HepG2 (cell line): ENCODE measurements at regions not wholly inside any gene's neighbourhood (a gene's known extent, or its start where the extent isn't known, plus 50 kb on each side); places are given as distances from the start of the nearest gene placed in this dataset.

Experiments
- ATAC-seq: fragments of 200-7000 bp; cut with Tn5 transposase; 3 replicates; pipeline ENCODE4 v1.9.1; 2020; ENCODE audit warnings: mild to moderate bottlenecking, moderate library complexity
- BruUV-seq: library from RNA; stranded (reverse); fragments of 400-500 nt; replicated peaks from 2 replicates; lab custom pipeline; 2021; lab: Mats Ljungman, UMichigan
- CTCF ChIA-PET: fragments of 300-600 bp; formaldehyde crosslinking; extraction: SDS; loops from one replicate; lab custom pipeline; 2021; ENCODE audit warnings: low total read pairs, inconsistent platforms, low intra/inter-chr PET ratio; lab: Yijun Ruan, JAX
- POLR2A ChIA-PET: fragments of 350-600 bp; sonication (Branson Sonifier 250); formaldehyde crosslinking; loops from one replicate; lab custom pipeline; 2020; ENCODE audit warnings: antibody characterized with exemption, inconsistent platforms; lab: Yijun Ruan, JAX
- DNase-seq: peaks from one replicate; pipeline ENCODE4 v3.0.0-alpha.2; 2015; ENCODE audit warnings: low spot score
- FAIRE-seq: peaks from 3 replicates; lab custom pipeline; 2011; peaks lifted over from hg19 to GRCh38; lab: Jason Lieb, UNC
- H2AFZ ChIP-seq: one replicate; pipeline ENCODE4 v1.6.1; 2011; ENCODE audit warnings: low read length, inconsistent platforms
- H3K27ac ChIP-seq: fragments of 300-600 bp; 3 replicates; pipeline ENCODE4 v1.8.0; 2011; ENCODE audit warnings: mixed run types, mild to moderate bottlenecking, mixed read lengths, low read length, inconsistent platforms; ENCODE audit not compliant: insufficient read depth; ENCODE audit errors: extremely low read length
- H3K27me3 ChIP-seq, 2 experiments: fragments of 200-600 bp in 1 of 2; 2 replicates in 1 of 2; 3 replicates in 1 of 2; pipeline versions ENCODE4 v1.6.0 to v1.8.0; 2011; ENCODE audit warnings: low read length in 2 of 2, mild to moderate bottlenecking in 2 of 2, moderate library complexity in 2 of 2, inconsistent platforms in 1 of 2; ENCODE audit not compliant: insufficient read depth in 2 of 2, control insufficient read depth in 1 of 2
- H3K36me3 ChIP-seq, 2 experiments: fragments of 200-600 bp in 1 of 2; replicated peaks in 1 of 2; 2 replicates in 1 of 2; 3 replicates in 1 of 2; pipeline versions ENCODE4 v1.5.1 to v1.8.0; 2011; ENCODE audit warnings: low read length in 2 of 2, inconsistent platforms in 1 of 2; ENCODE audit not compliant: insufficient read depth in 2 of 2, control insufficient read depth in 1 of 2
- H3K4me1 ChIP-seq: 2 replicates; pipeline ENCODE4 v1.5.1; 2012; ENCODE audit warnings: low read length, inconsistent platforms; ENCODE audit not compliant: insufficient read depth
- H3K4me2 ChIP-seq: 2 replicates; pipeline ENCODE4 v1.6.0; 2011; ENCODE audit warnings: low read depth, low read length, inconsistent platforms
- H3K4me3 ChIP-seq, 3 experiments: fragments of 200-600 bp in 1 of 3; sonication (generic), shearing (Covaris generic) in 1 of 3; replicated peaks in 1 of 3; 2 replicates each; pipeline ENCODE4 v1.5.1; 2011 to 2016; ENCODE audit warnings: low read length in 3 of 3, inconsistent platforms in 2 of 3, low read depth in 2 of 3, mild to moderate bottlenecking in 2 of 3, control low read depth in 1 of 3, mixed read lengths in 1 of 3; ENCODE audit not compliant: insufficient read depth in 1 of 3
- H3K79me2 ChIP-seq: one replicate; pipeline ENCODE4 v1.6.1; 2011; ENCODE audit warnings: low read length, inconsistent platforms; ENCODE audit not compliant: insufficient read depth
- H3K9ac ChIP-seq: 2 replicates; pipeline ENCODE4 v1.6.0; 2011; ENCODE audit warnings: mild to moderate bottlenecking, low read depth, low read length, inconsistent platforms; ENCODE audit not compliant: insufficient read depth
- H3K9me3 ChIP-seq: 2 replicates; pipeline ENCODE4 v1.5.1; 2012; ENCODE audit warnings: mild to moderate bottlenecking, low read length
- H4K20me1 ChIP-seq: 2 replicates; pipeline ENCODE4 v1.6.0; 2011; ENCODE audit warnings: inconsistent platforms, mild to moderate bottlenecking, low read length, moderate library complexity; ENCODE audit not compliant: insufficient read depth
- CBFB ChIP-seq: sonication (generic); formaldehyde crosslinking; IDR thresholded peaks from 2 replicates; pipeline ENCODE4 v1.4.0; 2020; ENCODE audit warnings: missing genetic modification reagents
- HMG20B ChIP-seq: conservative IDR thresholded peaks from 2 replicates; pipeline ENCODE4 v1.6.1; 2016; ENCODE audit warnings: missing genetic modification reagents, missing compliant biosample characterization
- HNRNPK ChIP-seq: fragments of 200-400 bp; formaldehyde crosslinking; IDR thresholded peaks from 2 replicates; pipeline ENCODE4 v1.6.1; 2018; ENCODE audit warnings: low read length, low read depth, moderate library complexity, mild to moderate bottlenecking; ENCODE audit not compliant: poor library complexity, severe bottlenecking
- NKX3-1 ChIP-seq: sonication (generic); formaldehyde crosslinking; IDR thresholded peaks from 2 replicates; pipeline ENCODE4 v1.5.0; 2020; ENCODE audit warnings: missing genetic modification reagents
- THYN1 ChIP-seq: sonication (generic); formaldehyde crosslinking; IDR thresholded peaks from 2 replicates; pipeline ENCODE4 v1.8.1; 2023; ENCODE audit warnings: low read depth, mild to moderate bottlenecking, moderate library complexity, missing genetic modification reagents, borderline replicate concordance
- ZNF451 ChIP-seq: sonication (generic); formaldehyde crosslinking; IDR thresholded peaks from 2 replicates; pipeline ENCODE4 v1.5.0; 2020; ENCODE audit warnings: mild to moderate bottlenecking, missing genetic modification reagents
- ZNF567 ChIP-seq: sonication (generic); formaldehyde crosslinking; IDR thresholded peaks from 2 replicates; pipeline ENCODE4 v1.8.1; 2023; ENCODE audit warnings: mild to moderate bottlenecking, missing genetic modification reagents, borderline replicate concordance
- ZNF598 ChIP-seq: sonication (generic); formaldehyde crosslinking; IDR thresholded peaks from 2 replicates; pipeline ENCODE4 v1.5.1; 2020; ENCODE audit warnings: mild to moderate bottlenecking, missing genetic modification reagents, borderline replicate concordance
- ZNF703 ChIP-seq: sonication (generic); formaldehyde crosslinking; IDR thresholded peaks from 2 replicates; pipeline ENCODE4 v1.5.1; 2020; ENCODE audit warnings: missing genetic modification reagents, mild to moderate bottlenecking, moderate library complexity, borderline replicate concordance
- WGBS: methylation state at CpG from one replicate; pipeline ENCODE4 v1.1.6; 2017; ENCODE audit warnings: low lambda C conversion rate; 5-methylcytosine and 5-hydroxymethylcytosine counted together
- in situ Hi-C: cut with HindIII; loops from 2 replicates; pipeline ENCODE4 v1.10.0; 2017; ENCODE audit warnings: low pct_unique_long_range_greater_than_20kb; ENCODE audit not compliant: extremely low pct_ligation_motif_present
- intact Hi-C: fragments of 100-400 bp; cut with micrococcal nuclease; formaldehyde crosslinking; loops from one replicate; pipeline ENCODE4 v1.10.0; 2022; ENCODE audit not compliant: unreplicated experiment
- TF ChIP-seq, protein P1 (sequence below): sonication (generic); formaldehyde crosslinking; IDR thresholded peaks from 2 replicates; pipeline ENCODE4 v1.5.1; 2020; ENCODE audit warnings: mild to moderate bottlenecking, missing genetic modification reagents, moderate library complexity
- TF ChIP-seq, protein P2 (sequence below): sonication (generic); formaldehyde crosslinking; IDR thresholded peaks from 2 replicates; pipeline ENCODE4 v1.4.0; 2020; ENCODE audit warnings: missing genetic modification reagents
- TF ChIP-seq, protein P3 (sequence below): sonication (generic); formaldehyde crosslinking; IDR thresholded peaks from 2 replicates; pipeline ENCODE4 v1.5.0; 2020; ENCODE audit warnings: missing genetic modification reagents

DNA sequence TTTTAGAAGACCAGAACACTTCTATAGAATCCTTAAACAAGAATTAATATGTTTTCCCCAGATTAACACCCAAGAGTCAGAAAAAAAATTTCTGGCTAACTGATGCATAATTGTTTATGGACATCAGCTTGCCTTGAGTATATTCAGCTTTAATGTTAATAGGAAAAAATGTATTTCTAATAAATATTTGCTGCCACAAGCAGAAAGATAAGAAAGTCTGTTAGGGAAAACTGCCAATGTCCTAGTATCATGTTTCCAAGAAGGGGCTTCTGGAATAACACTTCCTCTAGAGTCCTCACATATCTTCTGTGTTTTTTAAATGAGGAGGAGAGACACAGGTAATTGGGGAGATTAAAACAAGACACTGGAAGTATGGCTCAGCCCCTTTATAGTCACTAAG is 202.1 kb upstream of the TET2 start:
- Histone ChIP-seq H3K9me3 (no peaks in the 10 kb centered on the region), H3K9ac (no peak overlapping the region), H3K27me3 (no peaks in the 10 kb centered on the region), H3K4me2 (no peak overlapping the region), H3K36me3 (no peaks in the 10 kb centered on the region), H2AFZ (no peak overlapping the region), H3K4me1 (no peaks in the 10 kb centered on the region), H3K27ac (no peak overlapping the region), H4K20me1 (no peaks in the 10 kb centered on the region), H3K4me3 (no peak overlapping the region), H3K79me2 (no peaks in the 10 kb centered on the region)
- no peak for DNase-seq
- ATAC-seq, result no peak
- FAIRE-seq, result no peak
- TF ChIP-seq HMG20B, result no peak
- TF ChIP-seq, protein P1, sequence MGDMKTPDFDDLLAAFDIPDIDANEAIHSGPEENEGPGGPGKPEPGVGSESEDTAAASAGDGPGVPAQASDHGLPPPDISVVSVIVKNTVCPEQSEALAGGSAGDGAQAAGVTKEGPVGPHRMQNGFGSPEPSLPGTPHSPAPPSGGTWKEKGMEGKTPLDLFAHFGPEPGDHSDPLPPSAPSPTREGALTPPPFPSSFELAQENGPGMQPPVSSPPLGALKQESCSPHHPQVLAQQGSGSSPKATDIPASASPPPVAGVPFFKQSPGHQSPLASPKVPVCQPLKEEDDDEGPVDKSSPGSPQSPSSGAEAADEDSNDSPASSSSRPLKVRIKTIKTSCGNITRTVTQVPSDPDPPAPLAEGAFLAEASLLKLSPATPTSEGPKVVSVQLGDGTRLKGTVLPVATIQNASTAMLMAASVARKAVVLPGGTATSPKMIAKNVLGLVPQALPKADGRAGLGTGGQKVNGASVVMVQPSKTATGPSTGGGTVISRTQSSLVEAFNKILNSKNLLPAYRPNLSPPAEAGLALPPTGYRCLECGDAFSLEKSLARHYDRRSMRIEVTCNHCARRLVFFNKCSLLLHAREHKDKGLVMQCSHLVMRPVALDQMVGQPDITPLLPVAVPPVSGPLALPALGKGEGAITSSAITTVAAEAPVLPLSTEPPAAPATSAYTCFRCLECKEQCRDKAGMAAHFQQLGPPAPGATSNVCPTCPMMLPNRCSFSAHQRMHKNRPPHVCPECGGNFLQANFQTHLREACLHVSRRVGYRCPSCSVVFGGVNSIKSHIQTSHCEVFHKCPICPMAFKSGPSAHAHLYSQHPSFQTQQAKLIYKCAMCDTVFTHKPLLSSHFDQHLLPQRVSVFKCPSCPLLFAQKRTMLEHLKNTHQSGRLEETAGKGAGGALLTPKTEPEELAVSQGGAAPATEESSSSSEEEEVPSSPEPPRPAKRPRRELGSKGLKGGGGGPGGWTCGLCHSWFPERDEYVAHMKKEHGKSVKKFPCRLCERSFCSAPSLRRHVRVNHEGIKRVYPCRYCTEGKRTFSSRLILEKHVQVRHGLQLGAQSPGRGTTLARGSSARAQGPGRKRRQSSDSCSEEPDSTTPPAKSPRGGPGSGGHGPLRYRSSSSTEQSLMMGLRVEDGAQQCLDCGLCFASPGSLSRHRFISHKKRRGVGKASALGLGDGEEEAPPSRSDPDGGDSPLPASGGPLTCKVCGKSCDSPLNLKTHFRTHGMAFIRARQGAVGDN, result no peak
- in situ Hi-C loops (no loop called here), intact Hi-C loops (no loop called here)
- ChIA-PET CTCF (no interaction called here), POLR2A (no interaction called here)
- BruUV-seq, result no TSS peak

DNA sequence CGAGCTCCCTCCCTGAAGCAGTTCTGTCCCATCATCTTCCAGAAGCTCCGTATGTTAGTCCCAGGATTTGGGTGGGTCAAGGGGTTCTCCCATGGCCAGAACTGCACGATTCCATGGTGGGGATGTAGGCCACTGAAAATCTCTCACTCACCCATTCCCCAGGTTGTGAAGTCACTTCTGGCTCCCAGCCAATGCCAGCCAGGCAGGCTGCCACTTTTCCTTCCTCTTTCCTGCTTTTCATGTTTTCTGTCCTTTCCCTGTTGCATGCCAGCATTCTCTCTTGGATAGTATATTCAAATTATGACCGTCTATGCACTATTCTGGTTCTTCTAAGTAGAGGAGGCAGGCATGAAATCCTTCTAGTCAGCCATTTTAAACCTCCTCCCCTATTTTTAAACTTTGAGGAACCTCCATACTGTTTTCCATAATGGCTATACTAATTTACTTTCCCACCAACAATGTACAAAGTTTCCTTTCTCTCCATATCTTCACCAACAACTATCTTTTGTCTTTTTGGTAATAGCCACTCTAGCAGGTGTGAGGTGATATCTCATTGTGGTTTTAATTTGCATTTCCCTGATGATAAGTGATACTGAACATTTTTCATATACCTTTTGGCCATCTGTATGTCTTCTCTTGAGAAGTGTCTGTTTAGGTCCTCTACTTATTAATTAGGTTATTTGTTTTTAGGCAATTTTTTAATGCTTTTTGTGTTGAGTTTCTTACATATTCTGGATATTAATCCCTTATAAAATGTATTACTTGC is 182.1 kb upstream of the TET2 start:
- in situ Hi-C loops, result no loop called here
- Histone ChIP-seq H3K79me2 (no peaks in the 10 kb centered on the region), H2AFZ (no peak overlapping the region), H3K36me3 (no peaks in the 10 kb centered on the region), H4K20me1 (no peaks in the 10 kb centered on the region), H3K27me3 (0 out of 5 replicates have a peak, but pooled peaks cover 0 to 2% of the 10 kb centered on the region in 2 experiments), H3K4me3 (no peak overlapping the region), H3K9ac (no peak overlapping the region), H3K27ac (no peak overlapping the region), H3K4me2 (no peak overlapping the region), H3K4me1 (no peaks in the 10 kb centered on the region), H3K9me3 (no peaks in the 10 kb centered on the region)
- ChIA-PET CTCF (no interaction called here), POLR2A (no interaction called here)
- no TSS peak for BruUV-seq
- WGBS, result 1% methylated on average over 3 of the region's 4 CpGs
- no peak for ATAC-seq
- intact Hi-C loops, result no loop called here
- no peak for FAIRE-seq
- DNase-seq, result no peak
- no peak for TF ChIP-seq HNRNPK
- TF ChIP-seq NKX3-1, result no peak
- no peak for TF ChIP-seq ZNF567
- TF ChIP-seq, protein P2, sequence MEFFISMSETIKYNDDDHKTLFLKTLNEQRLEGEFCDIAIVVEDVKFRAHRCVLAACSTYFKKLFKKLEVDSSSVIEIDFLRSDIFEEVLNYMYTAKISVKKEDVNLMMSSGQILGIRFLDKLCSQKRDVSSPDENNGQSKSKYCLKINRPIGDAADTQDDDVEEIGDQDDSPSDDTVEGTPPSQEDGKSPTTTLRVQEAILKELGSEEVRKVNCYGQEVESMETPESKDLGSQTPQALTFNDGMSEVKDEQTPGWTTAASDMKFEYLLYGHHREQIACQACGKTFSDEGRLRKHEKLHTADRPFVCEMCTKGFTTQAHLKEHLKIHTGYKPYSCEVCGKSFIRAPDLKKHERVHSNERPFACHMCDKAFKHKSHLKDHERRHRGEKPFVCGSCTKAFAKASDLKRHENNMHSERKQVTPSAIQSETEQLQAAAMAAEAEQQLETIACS (CRISPR knock-in tag), result no peak
- no peak for TF ChIP-seq THYN1 (CRISPR knock-in tag)
- no peak for TF ChIP-seq ZNF451 (CRISPR knock-in tag)
- TF ChIP-seq CBFB, result no peak
- TF ChIP-seq ZNF703 (CRISPR knock-in tag), result no peak
- TF ChIP-seq, protein P3, sequence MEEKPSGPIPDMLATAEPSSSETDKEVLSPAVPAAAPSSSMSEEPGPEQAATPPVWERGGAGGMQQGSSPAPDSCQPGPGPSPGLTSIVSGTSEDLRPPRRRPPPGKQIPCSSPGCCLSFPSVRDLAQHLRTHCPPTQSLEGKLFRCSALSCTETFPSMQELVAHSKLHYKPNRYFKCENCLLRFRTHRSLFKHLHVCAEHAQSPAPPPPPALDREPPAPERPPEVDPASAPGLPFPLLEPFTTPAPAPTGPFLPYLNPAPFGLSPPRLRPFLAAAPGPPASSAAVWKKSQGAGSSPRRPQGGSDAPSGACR, result no peak
- TF ChIP-seq ZNF598 (CRISPR knock-in tag), result no peak
